ENCODE measurements at regions not wholly inside any gene's neighbourhood (a gene's known extent, or its start where the extent isn't known, plus 50 kb on each side); places are given as distances from the start of the nearest gene placed in this dataset.

DNA sequence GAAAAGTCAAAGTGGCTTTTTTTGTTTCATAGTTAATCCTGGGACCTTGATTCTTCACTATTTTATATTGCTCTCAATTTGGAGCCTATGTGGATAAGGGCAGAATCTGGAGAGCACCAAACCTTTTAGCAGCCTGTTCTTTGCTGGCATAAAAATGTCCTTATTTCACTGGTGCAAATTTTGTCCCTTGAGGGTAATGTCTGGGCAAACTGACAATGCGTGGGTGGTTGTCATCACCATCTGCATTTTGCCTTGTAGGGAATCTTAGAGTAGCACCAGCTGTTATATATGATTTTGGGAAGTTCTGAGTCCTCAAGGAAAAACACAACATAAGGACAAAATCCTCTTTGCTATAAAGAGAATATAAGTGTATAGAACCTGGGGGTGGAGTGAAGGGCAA lies 336.9 kb upstream of the HTR2A start:
- DNase-seq: no peak

DNA sequence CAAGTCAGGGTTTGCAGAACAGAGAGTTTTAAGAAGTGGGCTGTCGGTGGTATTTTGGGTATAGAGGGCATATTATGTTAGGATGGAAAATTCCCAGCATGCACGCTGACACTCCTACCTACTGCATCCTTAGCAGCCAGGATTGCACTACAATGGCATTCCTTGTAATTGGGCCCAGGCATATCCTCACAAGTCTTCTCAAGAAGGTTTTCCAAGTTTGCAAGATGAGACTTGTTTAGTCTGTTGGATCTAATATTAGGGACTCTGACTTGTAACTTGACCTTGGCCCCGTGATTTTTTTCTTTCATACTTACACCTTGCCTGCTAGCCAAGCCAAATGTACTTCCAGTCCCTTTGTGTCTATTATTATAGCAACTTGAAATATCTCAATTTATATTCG lies 335.7 kb upstream of the HTR2A start:
- DNase-seq: no peak

DNA sequence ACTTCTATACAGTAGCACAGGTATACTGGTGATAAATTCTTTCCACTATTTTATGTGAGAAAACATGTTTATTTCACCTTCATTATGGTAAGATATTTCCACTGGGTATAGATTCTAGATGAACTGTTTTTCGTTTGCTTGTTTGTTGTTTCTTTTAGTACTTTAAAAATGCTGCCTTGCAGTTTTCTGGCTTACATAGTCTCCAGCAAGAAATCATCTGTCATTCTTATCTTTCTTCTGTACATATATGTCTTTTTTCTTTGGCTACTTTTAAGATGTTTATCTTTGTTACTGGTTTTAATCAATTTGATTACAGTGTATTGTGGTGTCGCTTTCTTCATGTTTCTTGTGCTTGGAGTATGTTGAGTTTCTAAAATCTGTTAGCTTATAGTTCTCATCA lies 333.3 kb upstream of the HTR2A start:
- no peak for DNase-seq

DNA sequence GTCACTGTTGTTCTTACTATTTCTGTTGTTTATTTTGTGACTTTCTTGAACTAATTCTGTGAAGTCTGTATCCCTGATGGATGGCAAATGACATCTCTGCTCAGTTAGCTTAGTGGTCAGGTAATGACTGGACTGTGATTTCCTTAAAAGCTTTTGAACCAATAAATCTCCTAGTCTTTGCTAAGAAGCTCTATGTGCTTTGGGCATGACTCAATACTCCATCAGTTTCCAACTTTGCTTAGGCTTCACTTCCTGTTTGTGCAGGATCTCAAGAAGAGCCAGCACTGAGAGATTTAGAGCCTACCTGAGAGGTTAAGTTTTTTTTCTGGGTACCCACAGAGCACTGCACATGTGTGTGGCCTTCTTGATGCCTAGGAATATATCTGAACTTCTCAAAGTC lies 329.7 kb upstream of the HTR2A start:
- no peak for DNase-seq

DNA sequence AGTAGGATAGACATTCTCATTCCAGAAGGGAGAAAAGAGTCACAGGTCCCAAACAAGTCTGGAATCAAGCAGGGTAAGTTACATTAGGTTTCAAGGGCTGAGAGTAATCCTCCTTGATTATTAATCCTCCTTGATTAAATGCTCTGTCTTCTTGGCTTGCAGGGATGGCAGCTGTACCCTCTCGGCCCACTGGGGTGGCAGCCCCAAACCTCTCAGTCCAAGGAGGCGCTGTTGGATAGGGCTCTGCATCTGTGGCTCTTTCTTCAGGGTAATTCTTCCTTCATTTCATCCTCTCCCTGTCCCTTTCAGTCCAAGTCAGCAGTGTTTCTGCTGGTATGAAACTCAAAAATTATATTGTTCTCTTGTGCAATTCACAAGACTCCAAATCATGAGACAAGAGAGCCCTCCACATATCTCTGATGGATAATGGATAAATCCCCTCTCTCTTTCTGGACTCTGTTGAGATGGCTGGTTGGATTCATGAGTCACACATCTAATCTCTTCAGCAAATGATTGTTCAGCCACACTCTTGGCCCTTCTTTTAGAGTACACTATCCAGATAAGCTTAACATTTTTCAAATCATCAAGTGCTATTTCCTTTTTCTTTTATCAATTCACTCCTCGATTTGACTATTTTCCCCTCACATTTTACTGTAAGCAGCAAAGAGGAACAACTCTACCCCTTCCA lies 323.7 kb upstream of the HTR2A start:
- no peak for DNase-seq

DNA sequence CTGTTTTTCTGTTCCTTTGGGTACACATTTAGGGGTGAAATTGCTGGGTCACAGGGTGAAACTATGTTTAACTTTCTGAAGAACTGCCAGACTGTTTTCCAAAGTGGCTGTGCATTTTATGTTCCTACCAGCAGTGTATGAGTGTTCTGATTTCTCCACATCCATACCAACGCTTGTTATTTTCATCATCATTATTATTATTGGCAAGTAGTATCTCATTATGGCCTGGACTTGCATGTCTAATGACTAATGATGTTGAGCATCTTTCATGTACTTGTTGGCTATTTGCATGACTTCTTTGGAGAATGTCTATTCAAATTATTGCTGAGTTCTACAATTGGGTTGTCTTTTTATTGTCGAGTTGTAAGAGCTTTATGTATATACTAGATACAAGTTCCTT lies 321.8 kb upstream of the HTR2A start:
- DNase-seq: no peak

DNA sequence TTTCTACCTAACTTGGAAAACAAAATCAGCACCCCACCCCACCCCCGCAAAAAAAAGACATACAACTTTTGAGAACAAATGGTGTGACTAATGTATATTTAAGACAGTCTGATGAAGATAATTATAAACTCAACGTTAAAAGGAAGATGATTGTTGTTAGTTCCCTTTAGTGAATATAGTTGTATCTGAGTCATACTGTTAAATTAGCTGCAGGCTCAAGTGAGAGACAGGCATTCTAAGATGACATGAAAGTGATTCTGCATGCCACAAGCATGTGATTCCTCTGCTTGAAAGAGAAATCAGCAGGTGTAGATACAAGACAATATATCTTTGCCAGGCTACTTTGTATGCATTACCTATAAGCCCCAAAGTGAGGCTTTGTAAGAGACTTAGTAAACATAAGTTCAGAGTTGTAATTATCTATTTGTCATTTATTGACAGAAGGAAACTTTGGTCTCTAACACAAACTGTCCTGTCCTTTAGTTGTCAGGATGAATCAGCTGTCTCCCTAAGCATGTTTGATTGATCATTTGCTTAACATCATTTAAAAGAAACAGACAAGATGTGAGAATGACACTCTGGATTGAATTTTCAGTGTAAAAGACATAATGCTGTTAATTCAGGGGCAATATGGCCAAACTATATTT lies 319.4 kb upstream of the HTR2A start:
- DNase-seq: no peak

DNA sequence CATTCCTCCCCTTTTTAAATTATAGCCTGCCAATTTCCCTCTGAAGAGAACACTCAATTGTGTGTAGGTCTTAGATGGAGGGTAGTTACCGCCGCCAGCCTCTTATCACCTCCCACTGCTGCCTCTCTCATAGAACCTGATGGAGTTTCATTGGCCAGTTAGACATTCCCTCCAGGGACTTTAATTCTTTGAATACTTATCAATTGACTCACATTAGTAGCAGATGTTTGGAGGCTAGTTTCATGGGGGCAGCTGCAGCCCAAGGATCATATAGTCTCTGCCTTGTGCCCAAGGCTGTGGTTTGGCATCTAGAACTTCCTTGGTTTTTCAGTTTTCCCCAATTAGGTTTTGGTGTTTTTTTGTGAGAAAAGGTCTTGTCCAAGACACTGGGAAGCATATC lies 318.9 kb upstream of the HTR2A start:
- no peak for DNase-seq

DNA sequence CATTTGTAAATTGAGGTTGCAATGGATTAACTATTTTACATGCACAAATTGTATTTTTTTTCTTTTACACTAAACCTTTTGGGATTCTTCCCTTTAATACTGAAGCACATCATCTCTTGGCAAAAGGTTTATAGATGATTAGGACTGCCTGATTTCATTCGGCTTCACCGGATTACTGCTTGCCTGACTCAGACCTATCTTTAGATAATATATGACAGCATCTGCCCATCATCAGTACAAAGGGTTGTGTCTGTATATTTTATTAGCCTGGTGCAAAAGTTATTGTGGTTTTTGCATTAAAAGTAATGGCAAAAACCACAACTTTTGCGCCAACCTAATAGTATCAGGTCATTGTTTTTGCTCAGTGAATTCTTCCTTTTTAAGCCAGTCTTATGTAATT lies 316.2 kb upstream of the HTR2A start:
- DNase-seq: no peak

DNA sequence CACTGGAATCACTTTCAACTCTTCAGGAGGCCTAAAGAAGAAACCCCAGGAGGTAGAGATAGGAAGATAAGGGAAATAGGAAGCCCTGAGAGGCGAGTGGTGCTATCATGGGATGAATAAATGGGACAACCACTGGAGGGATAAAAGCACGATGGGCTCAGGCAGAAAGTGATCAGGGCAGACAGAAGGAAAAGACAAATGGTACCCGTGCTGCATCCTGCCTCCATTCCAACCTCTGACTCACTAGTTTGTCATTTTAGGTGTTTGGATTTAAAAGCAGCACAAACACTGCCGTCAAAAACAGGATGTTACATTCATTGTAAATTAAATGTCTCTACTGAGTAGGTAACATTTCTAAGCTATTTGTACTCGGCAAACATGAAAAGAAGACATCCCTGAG lies 314.3 kb upstream of the HTR2A start:
- no peak for DNase-seq

DNA sequence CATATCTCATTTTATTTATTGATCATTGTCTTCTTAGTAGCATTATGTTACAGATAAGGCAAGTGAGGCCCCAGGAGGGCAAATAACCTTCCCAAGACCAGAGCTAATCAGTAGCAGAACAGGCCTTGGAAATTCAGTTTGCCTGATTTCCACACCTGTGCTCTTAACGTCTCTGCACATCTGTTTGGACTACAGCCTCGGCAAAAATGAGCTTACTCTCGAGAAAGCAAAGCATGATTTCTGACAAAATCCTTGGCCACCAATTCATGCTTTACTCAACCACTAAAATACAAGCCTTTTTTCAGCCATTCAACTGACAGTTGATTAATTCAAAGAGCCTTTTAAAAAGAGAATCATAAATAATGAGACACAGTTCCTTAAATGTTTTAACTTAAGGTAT lies 309.3 kb upstream of the HTR2A start:
- DNase-seq: no peak

DNA sequence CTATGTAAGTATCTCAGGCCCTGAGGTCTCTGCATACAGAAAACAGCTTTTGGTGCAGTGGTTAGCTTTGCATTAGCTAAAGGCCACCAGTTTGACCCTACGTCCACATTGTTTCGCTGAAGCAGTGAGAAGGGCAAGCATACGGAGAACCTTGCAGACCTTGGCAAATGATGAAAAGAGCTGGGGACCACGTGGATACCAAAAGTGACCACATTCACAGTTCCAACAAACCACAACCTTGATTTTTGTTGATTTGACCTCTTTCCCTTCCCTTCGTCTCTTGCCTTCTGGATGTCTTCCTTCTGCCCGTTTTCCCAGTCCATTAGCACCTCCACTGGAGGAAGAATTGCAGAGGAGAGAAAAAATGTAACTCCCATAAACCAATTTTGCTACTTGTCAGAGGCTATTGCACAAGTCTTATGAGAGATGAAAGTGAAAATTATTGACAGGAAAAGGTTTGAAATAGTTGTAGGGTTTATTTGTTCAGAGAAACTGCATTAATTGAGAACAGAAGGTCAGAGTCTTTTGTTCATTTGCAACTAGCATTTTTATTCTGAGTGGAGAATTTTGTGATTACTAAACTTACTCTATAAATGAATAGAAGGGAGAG lies 293.9 kb upstream of the HTR2A start:
- no peak for DNase-seq

DNA sequence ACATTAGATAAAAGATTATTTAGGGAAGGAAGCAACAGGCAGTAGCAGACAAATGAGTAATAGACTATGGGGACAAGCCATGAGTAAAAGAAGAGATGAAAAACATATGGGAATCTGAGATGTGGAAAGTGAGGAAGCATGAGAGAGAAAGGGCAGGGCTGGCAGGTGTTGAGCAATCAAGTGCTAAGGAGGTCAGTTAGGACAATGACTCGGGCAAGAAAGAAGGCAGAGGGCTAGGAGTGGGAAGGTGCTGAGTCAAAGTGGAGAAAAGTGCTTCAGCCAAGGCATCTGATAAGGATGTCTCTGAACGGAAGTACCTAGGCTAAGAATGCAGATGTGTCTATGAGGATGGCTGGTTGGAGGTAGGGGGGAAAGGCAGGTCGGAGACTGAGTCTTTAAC lies 291.9 kb upstream of the HTR2A start:
- DNase-seq: no peak

DNA sequence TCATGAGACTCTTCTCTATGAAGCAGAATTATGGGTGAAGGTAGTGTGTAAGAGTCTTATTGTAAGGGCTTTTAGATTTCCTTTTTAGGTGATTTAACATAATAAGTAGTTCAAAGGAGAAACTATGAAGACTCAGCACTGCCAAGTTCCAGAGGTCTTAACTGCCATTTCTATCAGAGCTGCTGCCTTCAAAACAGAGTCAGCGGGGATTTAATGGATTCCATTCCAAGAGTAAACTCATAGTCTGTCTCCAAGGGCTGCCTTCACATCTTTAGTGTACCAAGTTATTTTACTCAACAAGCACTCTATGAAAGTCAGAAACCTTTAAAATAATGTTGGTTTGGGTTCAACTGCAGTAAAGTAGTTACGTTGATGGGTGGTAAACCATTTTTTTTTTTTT lies 289.6 kb upstream of the HTR2A start:
- no peak for DNase-seq

DNA sequence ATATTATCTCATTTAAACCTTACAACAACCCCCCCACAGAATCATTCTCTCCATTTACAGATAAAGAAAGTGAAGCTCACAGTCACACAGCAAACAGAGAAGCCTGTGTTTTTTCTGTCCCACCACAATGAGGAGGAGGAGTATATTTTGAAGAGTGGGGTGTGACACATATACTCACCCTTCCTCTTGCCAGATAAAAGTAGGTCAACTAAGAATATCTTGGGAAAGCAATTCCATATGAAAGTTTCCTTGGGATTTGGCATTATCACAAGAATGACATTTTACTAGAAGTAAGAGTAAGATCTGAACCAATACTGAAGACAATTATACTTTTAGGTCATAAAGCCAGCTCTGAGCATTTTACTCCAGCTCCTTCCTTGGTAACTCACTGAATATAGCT lies 287.5 kb upstream of the HTR2A start:
- DNase-seq: no peak

DNA sequence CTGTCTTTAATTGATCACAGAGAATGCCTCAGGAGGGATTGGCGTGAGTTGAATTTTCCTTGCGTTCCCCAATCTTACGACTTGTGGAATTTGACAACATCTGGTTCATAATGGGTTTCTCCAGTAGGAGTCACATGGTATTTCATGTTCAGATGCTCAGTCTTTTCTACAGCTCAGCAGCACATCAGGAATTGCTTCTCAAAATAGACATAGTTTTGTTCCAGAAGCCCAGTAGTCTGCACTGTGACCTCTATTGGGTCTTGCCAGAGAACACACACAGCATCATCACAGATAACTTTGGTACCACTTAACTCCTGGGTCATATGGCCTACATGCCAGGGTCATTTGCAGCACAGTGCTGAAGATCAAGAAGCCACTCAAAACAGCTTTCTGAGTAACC lies 282.5 kb upstream of the HTR2A start:
- no peak for DNase-seq

DNA sequence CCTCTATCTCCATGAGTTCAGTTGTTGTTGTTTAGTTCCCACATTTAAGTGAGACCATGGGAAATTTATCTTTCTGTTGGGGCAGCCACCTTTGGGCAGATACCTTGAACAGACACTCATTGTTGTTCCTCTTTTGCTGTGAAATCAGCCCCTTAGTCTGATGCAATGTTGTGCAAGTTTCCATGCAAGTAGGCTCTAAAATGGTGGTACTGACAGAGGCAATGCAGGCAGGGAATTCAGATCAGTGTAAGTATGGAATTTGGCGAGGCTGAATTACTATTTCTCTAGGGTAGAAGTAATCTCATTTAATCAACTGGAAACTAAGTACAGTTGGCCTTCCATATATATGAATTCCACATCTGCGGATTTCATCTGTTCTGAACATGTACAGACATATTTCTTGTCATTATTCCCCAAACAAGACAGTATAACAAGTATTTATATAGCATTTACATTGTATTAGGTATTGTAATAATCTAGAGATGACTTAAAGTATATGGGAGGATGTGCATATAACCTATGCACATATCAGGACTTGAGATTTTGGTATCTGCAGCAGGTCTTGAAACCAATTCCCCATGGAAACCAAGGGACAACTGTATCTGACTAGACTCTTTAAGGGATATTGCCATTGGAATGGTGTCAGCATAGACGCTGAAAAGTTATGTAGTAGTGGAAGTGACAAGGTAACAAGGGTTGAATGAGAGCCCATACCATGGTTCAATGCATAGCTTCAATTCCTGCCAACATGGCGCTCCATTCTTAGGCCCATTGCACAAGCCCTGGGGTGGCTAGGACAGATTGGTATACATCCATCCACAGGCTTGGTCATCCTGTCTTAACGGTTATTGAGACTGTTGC lies 281.5 kb upstream of the HTR2A start:
- DNase-seq: no peak

DNA sequence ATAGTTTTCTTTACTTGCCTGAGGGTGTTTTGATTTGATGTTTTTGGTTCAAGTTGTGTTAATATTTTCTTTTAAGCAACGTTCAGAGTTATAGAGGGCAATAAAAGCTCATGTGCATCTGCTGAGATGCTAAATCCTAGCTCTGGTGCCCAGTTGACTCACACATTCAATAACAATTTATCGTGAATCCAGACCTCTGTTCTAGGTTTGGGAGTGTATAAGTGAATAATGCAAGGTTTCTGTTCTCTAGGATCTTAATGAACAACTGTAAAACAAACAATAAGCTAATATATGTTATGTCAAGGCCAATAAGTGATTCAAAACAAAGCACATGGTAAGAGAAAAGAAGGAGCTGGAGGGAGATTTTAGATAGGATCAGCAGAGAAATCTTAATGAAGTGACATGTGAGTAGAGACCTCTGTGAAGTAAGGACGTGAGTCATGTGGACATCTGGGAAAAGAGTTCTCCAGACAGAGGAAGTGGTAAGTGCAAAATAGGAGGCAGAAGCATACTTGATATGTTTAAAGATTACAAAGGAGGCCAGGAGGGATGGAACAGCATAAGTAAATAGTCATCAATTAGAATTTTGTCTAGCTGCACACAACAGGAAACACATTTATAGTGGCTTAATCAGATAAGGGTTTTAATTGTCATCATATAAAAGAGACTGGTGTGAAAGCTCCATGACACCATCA lies 278.5 kb upstream of the HTR2A start:
- no peak for DNase-seq

DNA sequence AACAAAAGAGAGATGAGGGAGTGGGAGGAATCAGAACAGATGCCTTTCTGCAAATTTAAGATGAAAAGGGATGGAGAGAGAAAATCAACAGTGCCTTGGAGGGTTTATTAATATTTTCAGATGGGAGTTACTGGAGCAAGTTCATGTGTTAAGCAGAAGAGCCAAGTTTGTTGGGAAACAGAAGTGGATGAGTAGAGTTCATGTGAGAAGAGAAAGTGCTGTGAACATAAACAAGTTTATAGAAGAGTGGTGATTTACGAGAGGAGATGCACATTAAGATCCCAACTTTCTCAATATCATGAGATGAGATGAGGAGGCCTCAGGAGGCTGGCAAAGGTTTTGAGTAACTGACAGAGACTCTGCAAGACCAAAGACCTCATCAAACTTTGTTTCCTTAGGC lies 274.1 kb upstream of the HTR2A start:
- no peak for DNase-seq

DNA sequence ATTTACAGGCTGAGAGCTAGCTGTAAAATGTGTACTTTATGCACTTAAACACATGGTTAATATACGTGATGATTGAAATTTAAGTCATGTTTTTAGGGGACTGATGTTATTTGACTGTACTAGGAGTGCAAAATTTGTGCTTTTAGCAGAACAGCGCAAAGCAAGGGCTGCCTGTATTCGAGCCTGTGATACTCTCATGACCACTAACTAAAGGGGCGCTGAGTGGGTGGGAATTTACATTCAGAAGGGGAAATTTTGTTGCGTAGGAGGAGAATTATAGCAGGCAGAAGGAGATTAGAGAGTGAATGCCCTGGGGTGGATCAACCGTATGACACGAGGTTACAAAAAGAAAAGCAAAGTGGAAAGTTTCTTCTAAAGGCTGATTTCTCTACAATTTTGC lies 271.8 kb upstream of the HTR2A start:
- DNase-seq: no peak

DNA sequence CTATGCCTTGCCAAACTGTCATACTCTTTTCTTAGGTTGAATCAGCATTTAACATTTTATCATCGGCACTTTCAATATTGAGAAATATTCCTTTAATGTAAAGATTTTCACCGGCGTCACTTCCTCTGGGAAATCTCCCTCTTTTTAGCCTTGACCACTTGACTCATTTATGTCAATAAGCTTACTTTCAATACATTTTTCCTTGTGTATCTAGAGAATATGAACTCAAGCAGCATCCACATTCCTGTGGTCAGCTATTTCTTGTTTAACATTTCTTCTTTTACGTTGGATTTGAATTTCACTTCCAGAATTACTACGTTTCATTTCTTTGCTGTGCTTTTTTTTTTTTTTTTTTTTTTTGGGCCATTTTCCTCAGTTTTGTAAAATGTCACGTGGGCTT lies 271.2 kb upstream of the HTR2A start:
- DNase-seq: no peak

DNA sequence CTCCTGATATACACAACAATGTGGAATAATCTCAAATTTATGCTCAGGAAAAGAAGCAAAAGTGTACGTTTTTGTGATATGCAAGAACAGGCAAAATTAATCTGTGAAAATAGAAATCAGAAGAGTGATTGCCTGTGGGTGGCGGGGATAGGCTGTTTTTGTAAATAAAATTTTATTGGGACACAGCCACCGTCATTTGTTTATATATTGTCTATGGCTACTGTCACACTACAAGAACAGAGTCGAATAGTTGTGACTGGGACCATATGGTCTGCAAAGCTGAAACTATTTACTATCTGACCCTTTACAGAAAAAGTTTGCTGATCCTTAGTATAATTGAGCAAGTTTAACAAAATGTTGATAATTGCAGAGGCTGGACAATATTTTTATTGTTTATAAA lies 269.5 kb upstream of the HTR2A start:
- no peak for DNase-seq

DNA sequence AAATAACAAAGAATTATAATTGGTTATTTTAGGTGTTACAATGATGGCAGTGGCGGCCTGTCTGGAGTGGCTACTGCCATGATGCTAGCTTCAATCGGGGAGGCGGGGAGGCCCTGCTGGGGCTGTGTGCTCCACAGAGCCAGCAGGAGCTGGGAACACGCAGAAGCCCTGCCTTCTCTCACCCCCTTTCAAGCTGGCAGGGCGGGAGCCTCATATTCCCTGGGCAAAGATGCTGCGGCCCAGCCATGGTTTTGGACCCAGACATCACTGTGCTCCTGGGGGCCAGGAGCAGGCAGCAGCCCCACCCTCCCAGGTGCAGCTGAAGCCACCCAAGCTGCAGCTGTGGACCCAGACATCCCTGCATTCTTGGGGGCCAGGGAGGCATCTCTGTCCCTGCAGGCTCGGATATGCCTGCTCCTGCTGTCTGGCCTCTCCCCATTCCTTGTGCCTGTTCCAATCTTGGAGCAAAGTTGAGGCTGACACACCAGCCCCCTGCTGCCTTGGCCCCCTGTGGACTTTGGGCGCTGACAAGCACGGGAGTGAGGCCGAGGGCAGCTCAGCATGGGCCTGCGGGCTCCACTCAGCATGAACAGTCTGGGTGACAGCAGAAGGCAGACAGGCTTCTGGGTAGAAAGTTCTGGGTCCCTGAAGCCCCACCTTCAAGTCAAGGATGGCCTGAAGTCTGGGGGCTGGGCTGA lies 263.1 kb upstream of the HTR2A start:
- no peak for DNase-seq

All from SIG-M5 (cell line).